ENCODE measurements at regions not wholly inside any gene's neighbourhood (a gene's known extent, or its start where the extent isn't known, plus 50 kb on each side); places are given as distances from the start of the nearest gene placed in this dataset.

GRCh38 chr2:146429366-146429765, 1415.5 kb upstream of the ACVR2A start:
- H3K27me3 Mint-ChIP-seq: no peaks in the 10 kb centered on the region
- H3K4me3 Mint-ChIP-seq: no peak overlapping the region
- TF ChIP-seq CTCF (IDR thresholded peaks at IDR 0.05): no peak
- ChIA-PET CTCF (no interaction called here), POLR2A (no interaction called here)
- H3K4me1 Mint-ChIP-seq: no peaks in the 10 kb centered on the region
- DNase-seq (no peak), ATAC-seq (ENCODE audit: low read depth) (no peak)
- H3K9me3 Mint-ChIP-seq: no peaks in the 10 kb centered on the region
- H3K27ac Mint-ChIP-seq: no peak overlapping the region
- no peaks in the 10 kb centered on the region for H3K36me3 Mint-ChIP-seq (ENCODE audit: low read depth)
- intact Hi-C loops (cut with micrococcal nuclease): no loop called here

GRCh38 chr2:146417942-146418341, 1426.9 kb upstream of the ACVR2A start:
- no peaks in the 10 kb centered on the region for H3K27me3 Mint-ChIP-seq
- ChIA-PET POLR2A (no interaction called here), CTCF (no interaction called here)
- DNase-seq (no peak), ATAC-seq (ENCODE audit: low read depth) (no peak)
- H3K4me1 Mint-ChIP-seq: no peaks in the 10 kb centered on the region
- intact Hi-C loops (cut with micrococcal nuclease): no loop called here
- H3K4me3 Mint-ChIP-seq: no peak overlapping the region
- no peak overlapping the region for H3K27ac Mint-ChIP-seq
- H3K36me3 Mint-ChIP-seq (ENCODE audit: low read depth): no peaks in the 10 kb centered on the region
- TF ChIP-seq CTCF (IDR thresholded peaks at IDR 0.05): no peak
- no peaks in the 10 kb centered on the region for H3K9me3 Mint-ChIP-seq

GRCh38 chr2:146415291-146415690, 1429.5 kb upstream of the ACVR2A start:
- intact Hi-C loops (cut with micrococcal nuclease): no loop called here
- no peak for ATAC-seq (ENCODE audit: low read depth)
- H3K27ac Mint-ChIP-seq: no peak overlapping the region
- no peaks in the 10 kb centered on the region for H3K36me3 Mint-ChIP-seq (ENCODE audit: low read depth)
- POLR2A ChIA-PET: interaction anchor here (0.7 kb wide), 1 partner anchor 108 kb away, joined by 3 read pairs; no protein-coding TSS in a partner anchor
- no peaks in the 10 kb centered on the region for H3K27me3 Mint-ChIP-seq
- TF ChIP-seq CTCF (IDR thresholded peaks at IDR 0.05): no peak
- no peak for DNase-seq
- H3K4me1 Mint-ChIP-seq: no peaks in the 10 kb centered on the region
- CTCF ChIA-PET: no interaction called here
- H3K9me3 Mint-ChIP-seq: no peaks in the 10 kb centered on the region
- H3K4me3 Mint-ChIP-seq: no peak overlapping the region

GRCh38 chr2:146414456-146414855, 1430.4 kb upstream of the ACVR2A start:
- POLR2A ChIA-PET: no interaction called here
- TF ChIP-seq CTCF (IDR thresholded peaks at IDR 0.05): no peak

GRCh38 chr2:146413086-146413610, 1431.7 kb upstream of the ACVR2A start:
- Mint-ChIP-seq H3K4me3 (no peak overlapping the region), H3K27me3 (no peaks in the 10 kb centered on the region), H3K27ac (no peak overlapping the region), H3K4me1 (no peaks in the 10 kb centered on the region), H3K9me3 (no peaks in the 10 kb centered on the region), H3K36me3 (ENCODE audit: low read depth) (no peaks in the 10 kb centered on the region)
- DNase-seq (no peak), ATAC-seq (ENCODE audit: low read depth) (no peak)
- CTCF ChIA-PET: no interaction called here
- POLR2A ChIA-PET: no interaction called here
- TF ChIP-seq CTCF (IDR thresholded peaks at IDR 0.05): no peak
- intact Hi-C loops (cut with micrococcal nuclease): no loop called here

More at GRCh38 chr2:146414456-146414855, 1430.4 kb upstream of the ACVR2A start:
- DNase-seq (no peak), ATAC-seq (ENCODE audit: low read depth) (no peak)
- H3K4me3 Mint-ChIP-seq: no peak overlapping the region
- no peaks in the 10 kb centered on the region for H3K36me3 Mint-ChIP-seq (ENCODE audit: low read depth)
- no peaks in the 10 kb centered on the region for H3K9me3 Mint-ChIP-seq
- no peaks in the 10 kb centered on the region for H3K4me1 Mint-ChIP-seq
- CTCF ChIA-PET: no interaction called here
- H3K27me3 Mint-ChIP-seq: no peaks in the 10 kb centered on the region
- intact Hi-C loops (cut with micrococcal nuclease): no loop called here
- H3K27ac Mint-ChIP-seq: no peak overlapping the region
